ENCODE measurements at regions not wholly inside any gene's neighbourhood (a gene's known extent, or its start where the extent isn't known, plus 50 kb on each side); places are given as distances from the start of the nearest gene placed in this dataset.
"Not testable (repeated sequence)": the region's sequence is repeated elsewhere in the genome, so short reads cannot be mapped to it uniquely, and the experiment has no call there.

GRCh38 chr7:41439515-41439879 is 263.4 kb downstream of the INHBA start:
- no peaks in the 10 kb centered on the region for H3K36me3 ChIP-seq (ENCODE audit: insufficient read depth, low read depth, low read length)
- H3K9ac ChIP-seq (ENCODE audit: low read depth, low read length): no peak overlapping the region
- H3K27ac ChIP-seq (ENCODE audit: low read length): no peak overlapping the region
- H3K9me3 ChIP-seq (ENCODE audit: insufficient read depth, low read depth, low read length): no peaks in the 10 kb centered on the region
- no peaks in the 10 kb centered on the region for H3K4me1 ChIP-seq (ENCODE audit: insufficient read depth, low read length)
- no peaks in the 10 kb centered on the region for H3K27me3 ChIP-seq (ENCODE audit: insufficient read depth, low read length)
- no peak overlapping the region for H3K4me3 ChIP-seq (ENCODE audit: low read length)

- Histone ChIP-seq H3K27me3 (ENCODE audit: insufficient read depth, low read length) (no peaks in the 10 kb centered on the region), H3K4me3 (ENCODE audit: low read length) (no peak overlapping the region), H3K9ac (ENCODE audit: low read depth, low read length) (no peak overlapping the region), H3K27ac (ENCODE audit: low read length) (no peak overlapping the region), H3K36me3 (ENCODE audit: insufficient read depth, low read depth, low read length) (no peaks in the 10 kb centered on the region), H3K9me3 (ENCODE audit: insufficient read depth, low read depth, low read length) (no peaks in the 10 kb centered on the region), H3K4me1 (ENCODE audit: insufficient read depth, low read length) (no peaks in the 10 kb centered on the region)
Observed at GRCh38 chr7:41438705-41439514, 264.0 kb downstream of the INHBA start.

GRCh38 chr7:41437257-41438196 is 265.4 kb downstream of the INHBA start:
- no peak overlapping the region for H3K4me3 ChIP-seq (ENCODE audit: low read length)
- H3K36me3 ChIP-seq (ENCODE audit: insufficient read depth, low read depth, low read length): no peaks in the 10 kb centered on the region
- no peaks in the 10 kb centered on the region for H3K9me3 ChIP-seq (ENCODE audit: insufficient read depth, low read depth, low read length)
- H3K27me3 ChIP-seq (ENCODE audit: insufficient read depth, low read length): no peaks in the 10 kb centered on the region
- H3K27ac ChIP-seq (ENCODE audit: low read length): no peak overlapping the region
- no peaks in the 10 kb centered on the region for H3K4me1 ChIP-seq (ENCODE audit: insufficient read depth, low read length)
- H3K9ac ChIP-seq (ENCODE audit: low read depth, low read length): no peak overlapping the region

GRCh38 chr7:41436139-41436538 is 266.8 kb downstream of the INHBA start:
- H3K4me3 ChIP-seq (ENCODE audit: low read length): no peak overlapping the region
- H3K36me3 ChIP-seq (ENCODE audit: insufficient read depth, low read depth, low read length): no peaks in the 10 kb centered on the region
- H3K9me3 ChIP-seq (ENCODE audit: insufficient read depth, low read depth, low read length): no peaks in the 10 kb centered on the region
- H3K27me3 ChIP-seq (ENCODE audit: insufficient read depth, low read length): no peaks in the 10 kb centered on the region
- no peaks in the 10 kb centered on the region for H3K4me1 ChIP-seq (ENCODE audit: insufficient read depth, low read length)
- H3K9ac ChIP-seq (ENCODE audit: low read depth, low read length): no peak overlapping the region
- H3K27ac ChIP-seq (ENCODE audit: low read length): no peak overlapping the region

- H3K27ac ChIP-seq (ENCODE audit: low read length); H3K4me3 ChIP-seq (ENCODE audit: low read length); H3K36me3 ChIP-seq (ENCODE audit: insufficient read depth, low read depth, low read length); H3K9me3 ChIP-seq (ENCODE audit: insufficient read depth, low read depth, low read length); H3K27me3 ChIP-seq (ENCODE audit: insufficient read depth, low read length); H3K4me1 ChIP-seq (ENCODE audit: insufficient read depth, low read length); H3K9ac ChIP-seq (ENCODE audit: low read depth, low read length): not testable (repeated sequence)
Observed at GRCh38 chr7:41435020-41435419, 267.9 kb downstream of the INHBA start.

- H3K36me3 ChIP-seq (ENCODE audit: insufficient read depth, low read depth, low read length): no peaks in the 10 kb centered on the region
- H3K4me1 ChIP-seq (ENCODE audit: insufficient read depth, low read length): no peaks in the 10 kb centered on the region
- no peaks in the 10 kb centered on the region for H3K27me3 ChIP-seq (ENCODE audit: insufficient read depth, low read length)
- no peak overlapping the region for H3K4me3 ChIP-seq (ENCODE audit: low read length)
- H3K9ac ChIP-seq (ENCODE audit: low read depth, low read length): no peak overlapping the region
- no peaks in the 10 kb centered on the region for H3K9me3 ChIP-seq (ENCODE audit: insufficient read depth, low read depth, low read length)
- no peak overlapping the region for H3K27ac ChIP-seq (ENCODE audit: low read length)
Observed at GRCh38 chr7:41431671-41432070, 271.2 kb downstream of the INHBA start.

- Histone ChIP-seq H3K4me3 (ENCODE audit: low read length) (no peak overlapping the region), H3K27me3 (ENCODE audit: insufficient read depth, low read length) (no peaks in the 10 kb centered on the region), H3K27ac (ENCODE audit: low read length) (no peak overlapping the region), H3K9ac (ENCODE audit: low read depth, low read length) (no peak overlapping the region), H3K9me3 (ENCODE audit: insufficient read depth, low read depth, low read length) (no peaks in the 10 kb centered on the region), H3K4me1 (ENCODE audit: insufficient read depth, low read length) (no peaks in the 10 kb centered on the region), H3K36me3 (ENCODE audit: insufficient read depth, low read depth, low read length) (no peaks in the 10 kb centered on the region)
Observed at GRCh38 chr7:41428381-41428780, 274.5 kb downstream of the INHBA start.

GRCh38 chr7:41425926-41426325 is 277.0 kb downstream of the INHBA start:
- Histone ChIP-seq H3K4me1 (ENCODE audit: insufficient read depth, low read length) (no peaks in the 10 kb centered on the region), H3K4me3 (ENCODE audit: low read length) (no peak overlapping the region), H3K9me3 (ENCODE audit: insufficient read depth, low read depth, low read length) (no peaks in the 10 kb centered on the region), H3K27me3 (ENCODE audit: insufficient read depth, low read length) (no peaks in the 10 kb centered on the region), H3K36me3 (ENCODE audit: insufficient read depth, low read depth, low read length) (no peaks in the 10 kb centered on the region), H3K9ac (ENCODE audit: low read depth, low read length) (no peak overlapping the region), H3K27ac (ENCODE audit: low read length) (no peak overlapping the region)

GRCh38 chr7:41421056-41421455 is 281.8 kb downstream of the INHBA start:
- H3K9me3 ChIP-seq (ENCODE audit: insufficient read depth, low read depth, low read length): no peaks in the 10 kb centered on the region

GRCh38 chr7:41420421-41420820 is 282.5 kb downstream of the INHBA start:
- no peak overlapping the region for H3K9ac ChIP-seq (ENCODE audit: low read depth, low read length)
- H3K27me3 ChIP-seq (ENCODE audit: insufficient read depth, low read length): no peaks in the 10 kb centered on the region
- no peaks in the 10 kb centered on the region for H3K9me3 ChIP-seq (ENCODE audit: insufficient read depth, low read depth, low read length)
- H3K27ac ChIP-seq (ENCODE audit: low read length): no peak overlapping the region
- no peaks in the 10 kb centered on the region for H3K36me3 ChIP-seq (ENCODE audit: insufficient read depth, low read depth, low read length)
- 0 out of 2 replicates have a peak, but pooled peaks cover 4% of the 10 kb centered on the region for H3K4me1 ChIP-seq (ENCODE audit: insufficient read depth, low read length)
- no peak overlapping the region for H3K4me3 ChIP-seq (ENCODE audit: low read length)

More at GRCh38 chr7:41421056-41421455, 281.8 kb downstream of the INHBA start:
- H3K9ac ChIP-seq (ENCODE audit: low read depth, low read length): no peak overlapping the region
- 0 out of 2 replicates have a peak, but pooled peaks cover 4% of the 10 kb centered on the region for H3K4me1 ChIP-seq (ENCODE audit: insufficient read depth, low read length)
- H3K4me3 ChIP-seq (ENCODE audit: low read length): no peak overlapping the region
- H3K27me3 ChIP-seq (ENCODE audit: insufficient read depth, low read length): no peaks in the 10 kb centered on the region
- H3K27ac ChIP-seq (ENCODE audit: low read length): no peak overlapping the region
- H3K36me3 ChIP-seq (ENCODE audit: insufficient read depth, low read depth, low read length): no peaks in the 10 kb centered on the region

- H3K9ac ChIP-seq (ENCODE audit: low read depth, low read length): no peak overlapping the region
- H3K27ac ChIP-seq (ENCODE audit: low read length): no peak overlapping the region
- no peaks in the 10 kb centered on the region for H3K9me3 ChIP-seq (ENCODE audit: insufficient read depth, low read depth, low read length)
- 0 out of 2 replicates have a peak, but pooled peaks cover 4% of the 10 kb centered on the region for H3K4me1 ChIP-seq (ENCODE audit: insufficient read depth, low read length)
- no peaks in the 10 kb centered on the region for H3K27me3 ChIP-seq (ENCODE audit: insufficient read depth, low read length)
- H3K4me3 ChIP-seq (ENCODE audit: low read length): no peak overlapping the region
- H3K36me3 ChIP-seq (ENCODE audit: insufficient read depth, low read depth, low read length): no peaks in the 10 kb centered on the region
Observed at GRCh38 chr7:41418337-41418736, 284.6 kb downstream of the INHBA start.

- no peak overlapping the region for H3K9ac ChIP-seq (ENCODE audit: low read depth, low read length)
- no peak overlapping the region for H3K4me3 ChIP-seq (ENCODE audit: low read length)
- no peaks in the 10 kb centered on the region for H3K9me3 ChIP-seq (ENCODE audit: insufficient read depth, low read depth, low read length)
- H3K27me3 ChIP-seq (ENCODE audit: insufficient read depth, low read length): no peaks in the 10 kb centered on the region
- H3K36me3 ChIP-seq (ENCODE audit: insufficient read depth, low read depth, low read length): no peaks in the 10 kb centered on the region
- H3K4me1 ChIP-seq (ENCODE audit: insufficient read depth, low read length): 0 out of 2 replicates have a peak, but pooled peaks cover 4% of the 10 kb centered on the region
- H3K27ac ChIP-seq (ENCODE audit: low read length): no peak overlapping the region
Observed at GRCh38 chr7:41416208-41416595, 286.7 kb downstream of the INHBA start.

Measured in iPS-20b (cell line).